ENCODE measurements at regions not wholly inside any gene's neighbourhood (a gene's known extent, or its start where the extent isn't known, plus 50 kb on each side); places are given as distances from the start of the nearest gene placed in this dataset.
"Not testable (repeated sequence)": the region's sequence is repeated elsewhere in the genome, so short reads cannot be mapped to it uniquely, and the experiment has no call there.

DNA sequence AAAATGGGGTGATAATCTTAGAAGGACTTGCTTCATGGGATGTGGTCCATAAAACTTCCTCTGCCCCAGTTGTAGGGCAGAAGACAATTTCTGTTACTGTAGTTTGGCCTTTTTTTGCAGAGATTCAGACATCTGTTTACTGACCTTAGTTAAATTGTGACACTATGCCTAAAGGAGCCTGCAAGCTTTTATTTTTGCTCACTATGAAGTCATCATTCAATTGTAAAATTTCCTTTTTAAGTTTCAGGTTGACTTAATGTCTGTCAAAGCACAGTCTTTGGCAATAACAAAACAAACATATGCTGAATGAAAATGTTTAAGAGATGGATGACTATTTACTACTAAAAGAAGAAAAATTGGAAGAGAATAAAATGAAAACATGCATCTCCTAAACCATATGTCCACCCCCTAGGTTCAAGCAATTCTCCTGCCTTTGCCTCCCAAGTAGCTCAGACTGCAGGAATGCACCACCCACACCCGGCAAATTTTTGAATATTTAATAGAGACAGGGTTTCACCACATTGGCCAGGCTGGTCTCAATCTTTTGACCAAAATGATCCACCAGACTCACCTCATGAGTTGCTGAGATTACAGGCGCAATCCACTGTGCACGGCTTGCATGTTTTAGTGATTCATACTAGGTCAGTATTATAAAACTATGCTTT, 93.5 kb upstream of the HSFY2 start:
- no CpG with 5 or more reads among the region's 3 CpGs for WGBS (ENCODE audit: insufficient coverage)
- H3K27me3 ChIP-seq (replicated peaks in 1 of 4; ENCODE audit: control extremely low read depth in 1 of 4, control insufficient read depth in 3 of 4, insufficient read depth in 4 of 4, low read length in 3 of 4); H4K20me1 ChIP-seq (ENCODE audit: control insufficient read depth, insufficient read depth, low read length, poor library complexity, severe bottlenecking); POLR2A ChIA-PET; H3K4me1 ChIP-seq (ENCODE audit: control insufficient read depth in 2 of 2, insufficient read depth in 2 of 2, low read length in 2 of 2); H3K79me2 ChIP-seq (ENCODE audit: control insufficient read depth, insufficient read depth, low read length); intact Hi-C loops (cut with micrococcal nuclease); H3K4me3 Mint-ChIP-seq; H3K4me2 ChIP-seq (replicated peaks; ENCODE audit: low read depth, low read length, poor library complexity, severe bottlenecking); H3K9ac ChIP-seq (ENCODE audit: low read length); H3K9me3 ChIP-seq (ENCODE audit: control extremely low read depth in 1 of 3, control insufficient read depth in 2 of 3, insufficient read depth in 1 of 3, low read length in 2 of 3); H3K27me3 Mint-ChIP-seq; H3K4me1 Mint-ChIP-seq; H3K27ac Mint-ChIP-seq; H3K9me3 Mint-ChIP-seq (ENCODE audit: insufficient read depth); H2AFZ ChIP-seq (ENCODE audit: insufficient read depth, low read depth, low read length, poor library complexity, severe bottlenecking); H3K36me3 ChIP-seq (replicated peaks in 1 of 2; ENCODE audit: control extremely low read depth in 1 of 2, control insufficient read depth in 1 of 2, extremely low read depth in 1 of 2, insufficient read depth in 2 of 2, low read length in 1 of 2); H3K4me3 ChIP-seq (ENCODE audit: control extremely low read depth in 1 of 5, extremely low read depth in 1 of 5, insufficient read depth in 1 of 5, low read depth in 2 of 5, low read length in 4 of 5); CTCF ChIA-PET; ATAC-seq (ENCODE audit: low read depth); DNase-seq; H3K27ac ChIP-seq (ENCODE audit: low read length in 2 of 2): not testable (repeated sequence)

- H2AFZ ChIP-seq (ENCODE audit: insufficient read depth, low read depth, low read length, poor library complexity, severe bottlenecking); intact Hi-C loops (cut with micrococcal nuclease); POLR2A ChIA-PET; H3K9me3 Mint-ChIP-seq (ENCODE audit: insufficient read depth); CTCF ChIA-PET; H3K4me1 Mint-ChIP-seq; H4K20me1 ChIP-seq (ENCODE audit: control insufficient read depth, insufficient read depth, low read length, poor library complexity, severe bottlenecking); H3K79me2 ChIP-seq (ENCODE audit: control insufficient read depth, insufficient read depth, low read length); H3K27me3 Mint-ChIP-seq; H3K4me2 ChIP-seq (replicated peaks; ENCODE audit: low read depth, low read length, poor library complexity, severe bottlenecking); H3K9ac ChIP-seq (ENCODE audit: low read length); H3K4me3 Mint-ChIP-seq; H3K27me3 ChIP-seq (replicated peaks in 1 of 4; ENCODE audit: control extremely low read depth in 1 of 4, control insufficient read depth in 3 of 4, insufficient read depth in 4 of 4, low read length in 3 of 4); DNase-seq; H3K4me1 ChIP-seq (ENCODE audit: control insufficient read depth in 2 of 2, insufficient read depth in 2 of 2, low read length in 2 of 2); ATAC-seq (ENCODE audit: low read depth); H3K36me3 ChIP-seq (replicated peaks in 1 of 2; ENCODE audit: control extremely low read depth in 1 of 2, control insufficient read depth in 1 of 2, extremely low read depth in 1 of 2, insufficient read depth in 2 of 2, low read length in 1 of 2); H3K9me3 ChIP-seq (ENCODE audit: control extremely low read depth in 1 of 3, control insufficient read depth in 2 of 3, insufficient read depth in 1 of 3, low read length in 2 of 3); H3K27ac ChIP-seq (ENCODE audit: low read length in 2 of 2); H3K4me3 ChIP-seq (ENCODE audit: control extremely low read depth in 1 of 5, extremely low read depth in 1 of 5, insufficient read depth in 1 of 5, low read depth in 2 of 5, low read length in 4 of 5); H3K27ac Mint-ChIP-seq: not testable (repeated sequence)
- WGBS (ENCODE audit: insufficient coverage): no CpG with 5 or more reads among the region's 3 CpGs
These were observed 87.3 kb upstream of the HSFY2 start for GRCh38 chrY:18860856-18861255.

DNA sequence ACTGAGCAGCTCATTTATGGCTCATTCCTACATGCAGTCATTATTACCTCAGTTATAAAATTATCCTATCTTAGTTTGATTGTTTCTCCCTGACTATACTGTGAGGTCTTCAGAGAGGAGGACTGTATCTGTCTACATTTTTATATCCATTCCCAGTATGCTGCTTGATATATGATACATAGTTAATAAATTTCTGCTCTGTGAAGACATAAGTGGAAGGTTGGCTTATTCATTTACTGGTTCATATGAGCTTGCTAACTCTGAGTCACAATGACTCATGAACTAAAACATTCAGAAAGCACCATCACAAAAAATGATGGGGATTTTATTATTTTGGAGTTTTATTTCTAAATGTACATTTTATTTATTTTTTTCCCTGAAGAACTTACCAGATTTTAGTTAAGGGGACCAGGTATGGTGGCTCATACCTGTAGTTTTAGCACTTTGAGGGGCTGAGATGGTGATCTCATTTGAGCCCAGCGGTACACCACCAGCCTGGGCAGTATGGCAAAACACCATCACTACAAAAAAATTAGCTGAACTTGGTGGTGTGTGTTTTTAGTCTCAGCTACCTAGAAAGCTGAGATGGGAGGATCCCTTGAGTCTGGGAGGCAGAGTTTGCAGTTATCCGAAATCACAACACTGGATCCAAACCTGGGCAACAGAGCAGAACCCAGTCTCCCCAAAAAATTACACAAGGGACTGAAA, 85.1 kb upstream of the HSFY2 start:
- H3K79me2 ChIP-seq (ENCODE audit: control insufficient read depth, insufficient read depth, low read length); H3K9ac ChIP-seq (ENCODE audit: low read length); H3K4me2 ChIP-seq (replicated peaks; ENCODE audit: low read depth, low read length, poor library complexity, severe bottlenecking); CTCF ChIA-PET; H3K4me1 Mint-ChIP-seq; H4K20me1 ChIP-seq (ENCODE audit: control insufficient read depth, insufficient read depth, low read length, poor library complexity, severe bottlenecking); POLR2A ChIA-PET; ATAC-seq (ENCODE audit: low read depth); H3K4me3 ChIP-seq (ENCODE audit: control extremely low read depth in 1 of 5, extremely low read depth in 1 of 5, insufficient read depth in 1 of 5, low read depth in 2 of 5, low read length in 4 of 5); H3K27ac Mint-ChIP-seq; H2AFZ ChIP-seq (ENCODE audit: insufficient read depth, low read depth, low read length, poor library complexity, severe bottlenecking); DNase-seq; H3K27me3 ChIP-seq (replicated peaks in 1 of 4; ENCODE audit: control extremely low read depth in 1 of 4, control insufficient read depth in 3 of 4, insufficient read depth in 4 of 4, low read length in 3 of 4); H3K4me1 ChIP-seq (ENCODE audit: control insufficient read depth in 2 of 2, insufficient read depth in 2 of 2, low read length in 2 of 2); H3K27me3 Mint-ChIP-seq; H3K4me3 Mint-ChIP-seq; intact Hi-C loops (cut with micrococcal nuclease); H3K9me3 Mint-ChIP-seq (ENCODE audit: insufficient read depth); H3K27ac ChIP-seq (ENCODE audit: low read length in 2 of 2); H3K36me3 ChIP-seq (replicated peaks in 1 of 2; ENCODE audit: control extremely low read depth in 1 of 2, control insufficient read depth in 1 of 2, extremely low read depth in 1 of 2, insufficient read depth in 2 of 2, low read length in 1 of 2); H3K9me3 ChIP-seq (ENCODE audit: control extremely low read depth in 1 of 3, control insufficient read depth in 2 of 3, insufficient read depth in 1 of 3, low read length in 2 of 3): not testable (repeated sequence)
- no CpG with 5 or more reads among the region's 2 CpGs for WGBS (ENCODE audit: insufficient coverage)

GRCh38 chrY:18855184-18855583, 81.6 kb upstream of the HSFY2 start:
- no CpG with 5 or more reads among the region's 2 CpGs for WGBS (ENCODE audit: insufficient coverage)
- H3K27me3 Mint-ChIP-seq; CTCF ChIA-PET; H3K4me3 Mint-ChIP-seq; H3K4me1 ChIP-seq (ENCODE audit: control insufficient read depth in 2 of 2, insufficient read depth in 2 of 2, low read length in 2 of 2); H3K27me3 ChIP-seq (replicated peaks in 1 of 4; ENCODE audit: control extremely low read depth in 1 of 4, control insufficient read depth in 3 of 4, insufficient read depth in 4 of 4, low read length in 3 of 4); H3K4me3 ChIP-seq (ENCODE audit: control extremely low read depth in 1 of 5, extremely low read depth in 1 of 5, insufficient read depth in 1 of 5, low read depth in 2 of 5, low read length in 4 of 5); H3K79me2 ChIP-seq (ENCODE audit: control insufficient read depth, insufficient read depth, low read length); H4K20me1 ChIP-seq (ENCODE audit: control insufficient read depth, insufficient read depth, low read length, poor library complexity, severe bottlenecking); H3K4me1 Mint-ChIP-seq; intact Hi-C loops (cut with micrococcal nuclease); H3K9me3 Mint-ChIP-seq (ENCODE audit: insufficient read depth); H3K9me3 ChIP-seq (ENCODE audit: control extremely low read depth in 1 of 3, control insufficient read depth in 2 of 3, insufficient read depth in 1 of 3, low read length in 2 of 3); POLR2A ChIA-PET; H2AFZ ChIP-seq (ENCODE audit: insufficient read depth, low read depth, low read length, poor library complexity, severe bottlenecking); H3K9ac ChIP-seq (ENCODE audit: low read length); ATAC-seq (ENCODE audit: low read depth); DNase-seq; H3K27ac ChIP-seq (ENCODE audit: low read length in 2 of 2); H3K36me3 ChIP-seq (replicated peaks in 1 of 2; ENCODE audit: control extremely low read depth in 1 of 2, control insufficient read depth in 1 of 2, extremely low read depth in 1 of 2, insufficient read depth in 2 of 2, low read length in 1 of 2); H3K27ac Mint-ChIP-seq; H3K4me2 ChIP-seq (replicated peaks; ENCODE audit: low read depth, low read length, poor library complexity, severe bottlenecking): not testable (repeated sequence)
